GM19035 (cell line): ENCODE measurements at regions not wholly inside any gene's neighbourhood (a gene's known extent, or its start where the extent isn't known, plus 50 kb on each side); places are given as distances from the start of the nearest gene placed in this dataset.
"Not testable (repeated sequence)": the region's sequence is repeated elsewhere in the genome, so short reads cannot be mapped to it uniquely, and the experiment has no call there.

Source experiments
- ATAC-seq: cut with Tn5 transposase; IDR thresholded peaks from one replicate; pipeline ENCODE4 v1.9.1; 2021; ENCODE audit not compliant: unreplicated experiment

GRCh38 chr7:68410693-68411092 is 1187.6 kb upstream of the AUTS2 start:
- ATAC-seq = not testable (repeated sequence)

GRCh38 chr7:68411742-68412141 is 1186.5 kb upstream of the AUTS2 start:
- ATAC-seq = no peak

- ATAC-seq = no peak
These were observed 1183.4 kb upstream of the AUTS2 start for GRCh38 chr7:68414631-68415425.

GRCh38 chr7:68417002-68417401 is 1181.3 kb upstream of the AUTS2 start:
- ATAC-seq = no peak

- ATAC-seq = no peak
These were observed 1180.6 kb upstream of the AUTS2 start for GRCh38 chr7:68417659-68418058.

GRCh38 chr7:68420342-68421192 is 1177.7 kb upstream of the AUTS2 start:
- ATAC-seq = no peak

GRCh38 chr7:68421712-68422111 is 1176.6 kb upstream of the AUTS2 start:
- no peak for ATAC-seq

GRCh38 chr7:68422281-68422680 is 1176.0 kb upstream of the AUTS2 start:
- ATAC-seq = no peak

GRCh38 chr7:68423356-68423755 is 1174.9 kb upstream of the AUTS2 start:
- no peak for ATAC-seq

- no peak for ATAC-seq
These were observed 1173.5 kb upstream of the AUTS2 start for GRCh38 chr7:68424658-68425297.

- no peak for ATAC-seq
These were observed 1172.9 kb upstream of the AUTS2 start for GRCh38 chr7:68425377-68425776.

GRCh38 chr7:68429411-68430117 is 1168.7 kb upstream of the AUTS2 start:
- no peak for ATAC-seq

- ATAC-seq = no peak
These were observed 1165.7 kb upstream of the AUTS2 start for GRCh38 chr7:68432585-68432984.

- no peak for ATAC-seq
These were observed 1164.7 kb upstream of the AUTS2 start for GRCh38 chr7:68433462-68434070.

- ATAC-seq = no peak
These were observed 1163.4 kb upstream of the AUTS2 start for GRCh38 chr7:68434857-68435256.

- ATAC-seq = no peak
These were observed 1160.3 kb upstream of the AUTS2 start for GRCh38 chr7:68438016-68438415.

GRCh38 chr7:68438811-68439210 is 1159.5 kb upstream of the AUTS2 start:
- no peak for ATAC-seq

- ATAC-seq = no peak
These were observed 1158.4 kb upstream of the AUTS2 start for GRCh38 chr7:68439897-68440296.

- ATAC-seq = no peak
These were observed 1157.4 kb upstream of the AUTS2 start for GRCh38 chr7:68440866-68441265.

GRCh38 chr7:68441645-68442044 is 1156.6 kb upstream of the AUTS2 start:
- ATAC-seq = no peak
